ENCODE measurements at regions not wholly inside any gene's neighbourhood (a gene's known extent, or its start where the extent isn't known, plus 50 kb on each side); places are given as distances from the start of the nearest gene placed in this dataset.

DNA sequence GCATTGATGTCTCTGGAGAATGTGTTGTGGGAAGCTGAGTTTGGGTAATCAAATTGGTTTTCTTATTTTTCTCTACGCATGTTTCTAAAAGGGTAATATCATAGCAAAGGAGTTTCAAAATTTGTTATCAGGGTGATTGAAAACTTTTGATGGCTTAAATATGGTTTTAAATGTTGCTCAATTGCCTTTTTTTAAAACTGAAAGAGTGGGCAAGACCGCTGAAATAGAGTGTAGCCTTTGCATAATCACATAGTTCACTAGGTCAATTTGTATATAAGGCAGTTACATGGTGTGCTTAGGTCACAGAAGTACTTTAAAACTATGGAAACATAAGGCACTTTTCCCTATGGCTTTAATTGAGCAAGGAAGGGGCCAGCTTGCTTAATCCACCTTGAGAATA, 167.4 kb downstream of the SNAPC1 start:
- Histone ChIP-seq H3K9ac (ENCODE audit: extremely low read depth, insufficient read length, low read length) (no peak overlapping the region), H3K79me1 (ENCODE audit: insufficient read depth, low read depth, low read length, poor library complexity, severe bottlenecking) (no peaks in the 10 kb centered on the region), H3K27ac (ENCODE audit: insufficient read length, low read depth, low read length) (no peak overlapping the region), H2AFZ (ENCODE audit: low read length) (no peak overlapping the region), H3K79me2 (ENCODE audit: insufficient read depth, low read length) (0 out of 2 replicates have a peak, but pooled peaks cover 1% of the 10 kb centered on the region), H3K14ac (ENCODE audit: insufficient read depth, low read length) (no peak overlapping the region), H2BK120ac (ENCODE audit: low read depth, low read length, poor library complexity, severe bottlenecking) (no peak overlapping the region), H2BK15ac (ENCODE audit: low read depth, low read length) (no peak overlapping the region), H4K8ac (replicated peaks; ENCODE audit: insufficient read length, low read depth, low read length) (no peak overlapping the region), H2BK5ac (ENCODE audit: insufficient read length, low read length) (no peak overlapping the region), H3K23ac (ENCODE audit: insufficient read length, low read depth, low read length) (no peak overlapping the region), H3K4ac (ENCODE audit: low read depth, low read length) (no peak overlapping the region), H4K20me1 (ENCODE audit: control insufficient read depth, insufficient read depth, insufficient read length) (no peaks in the 10 kb centered on the region), H4K5ac (ENCODE audit: insufficient read length, low read depth, low read length) (no peak overlapping the region), H3K27me3 (ENCODE audit: insufficient read depth, low read length) (no peaks in the 10 kb centered on the region), H3K4me1 (ENCODE audit: insufficient read depth, low read length) (peaks cover 24% of the 10 kb centered on the region), H2BK20ac (ENCODE audit: low read depth, low read length, poor library complexity, severe bottlenecking) (no peak overlapping the region), H3K4me2 (ENCODE audit: insufficient read depth, insufficient read length, low read length) (no peak overlapping the region), H3K18ac (ENCODE audit: insufficient read length, low read depth, low read length) (no peak overlapping the region), H2BK12ac (ENCODE audit: insufficient read length, low read depth, low read length) (no peak overlapping the region), H3K23me2 (ENCODE audit: insufficient read length, low read depth, low read length, poor library complexity, severe bottlenecking) (no peaks in the 10 kb centered on the region), H3K56ac (ENCODE audit: insufficient read length, low read depth, low read length) (no peak overlapping the region), H2AK5ac (ENCODE audit: insufficient read length, low read length) (no peak overlapping the region), H4K91ac (ENCODE audit: insufficient read length, low read depth, low read length) (no peak overlapping the region), H3K9me3 (ENCODE audit: control insufficient read depth, low read depth, low read length) (no peaks in the 10 kb centered on the region), H3T11ph (ENCODE audit: low read length) (no peak overlapping the region)
- no peak for DNase-seq
- peaks cover 49 to 56% of the 10 kb centered on the region in 2 experiments for H3K4me1 Mint-ChIP-seq
- no peaks in the 10 kb centered on the region for H3K27me3 Mint-ChIP-seq (ENCODE audit: low read depth)
- peaks cover 0 to 6% (median 0%) of the 10 kb centered on the region in 3 experiments; a peak in 2 of 7 replicates for H3K36me3 Mint-ChIP-seq (ENCODE audit: insufficient read depth in 1 of 3, low read depth in 3 of 3)
- 0 out of 5 replicates have a peak overlapping the region, but pooled peaks of 1 of the 2 experiments have one; percentile 26 for H3K4me3 Mint-ChIP-seq
- WGBS (ENCODE audit: extremely low coverage, insufficient read length, low lambda C conversion rate) = no CpG with 5 or more reads among the region's 2 CpGs
- TF ChIP-seq, protein P1, sequence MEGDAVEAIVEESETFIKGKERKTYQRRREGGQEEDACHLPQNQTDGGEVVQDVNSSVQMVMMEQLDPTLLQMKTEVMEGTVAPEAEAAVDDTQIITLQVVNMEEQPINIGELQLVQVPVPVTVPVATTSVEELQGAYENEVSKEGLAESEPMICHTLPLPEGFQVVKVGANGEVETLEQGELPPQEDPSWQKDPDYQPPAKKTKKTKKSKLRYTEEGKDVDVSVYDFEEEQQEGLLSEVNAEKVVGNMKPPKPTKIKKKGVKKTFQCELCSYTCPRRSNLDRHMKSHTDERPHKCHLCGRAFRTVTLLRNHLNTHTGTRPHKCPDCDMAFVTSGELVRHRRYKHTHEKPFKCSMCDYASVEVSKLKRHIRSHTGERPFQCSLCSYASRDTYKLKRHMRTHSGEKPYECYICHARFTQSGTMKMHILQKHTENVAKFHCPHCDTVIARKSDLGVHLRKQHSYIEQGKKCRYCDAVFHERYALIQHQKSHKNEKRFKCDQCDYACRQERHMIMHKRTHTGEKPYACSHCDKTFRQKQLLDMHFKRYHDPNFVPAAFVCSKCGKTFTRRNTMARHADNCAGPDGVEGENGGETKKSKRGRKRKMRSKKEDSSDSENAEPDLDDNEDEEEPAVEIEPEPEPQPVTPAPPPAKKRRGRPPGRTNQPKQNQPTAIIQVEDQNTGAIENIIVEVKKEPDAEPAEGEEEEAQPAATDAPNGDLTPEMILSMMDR (conservative IDR thresholded peaks at IDR 0.05) = no peak
- H3K9me3 Mint-ChIP-seq = no peaks in the 10 kb centered on the region; a peak in 1 of 5 replicates
- H3K27ac Mint-ChIP-seq = peak overlapping the region in 1 of 3 experiments; percentile 59; a peak in 1 of 7 replicates

Measured in H9 (cell line).